Progenitor cell of endocrine pancreas (in vitro differentiated cells): ENCODE measurements at regions not wholly inside any gene's neighbourhood (a gene's known extent, or its start where the extent isn't known, plus 50 kb on each side); places are given as distances from the start of the nearest gene placed in this dataset.

Experiments used
- DNase-seq: peaks from one replicate; pipeline ENCODE4 v3.0.0; 2021; ENCODE audit warnings: low spot score; ENCODE audit not compliant: unreplicated experiment
- H3K27ac Mint-ChIP-seq: 2 replicates; pipeline ENCODE4 v1.8.0; 2021; ENCODE audit warnings: mild to moderate bottlenecking, moderate library complexity, mixed read lengths
- H3K27me3 Mint-ChIP-seq: 2 replicates; pipeline ENCODE4 v1.8.0; 2021; ENCODE audit warnings: mixed read lengths
- H3K36me3 Mint-ChIP-seq: 2 replicates; pipeline ENCODE4 v1.8.0; 2022; ENCODE audit warnings: mixed read lengths; ENCODE audit not compliant: insufficient read depth
- H3K4me1 Mint-ChIP-seq: 2 replicates; pipeline ENCODE4 v1.8.0; 2021; ENCODE audit warnings: low read depth, mixed read lengths
- H3K4me3 Mint-ChIP-seq: 2 replicates; pipeline ENCODE4 v1.8.0; 2021; ENCODE audit warnings: low read depth, mild to moderate bottlenecking, moderate library complexity, mixed read lengths
- H3K9me3 Mint-ChIP-seq: 2 replicates; pipeline ENCODE4 v1.8.0; 2021; ENCODE audit warnings: low read depth, mixed read lengths
- CTCF ChIP-seq: fragments of 200-600 bp; sonication (generic); IDR thresholded peaks from one replicate; pipeline ENCODE4 v1.5.0; 2021; ENCODE audit warnings: antibody characterized with exemption, mild to moderate bottlenecking; ENCODE audit not compliant: unreplicated experiment

GRCh38 chr5:23631302-23632045, 124.1 kb downstream of the PRDM9 start:
- DNase-seq, result no peak
- Mint-ChIP-seq H3K27me3 (no peaks in the 10 kb centered on the region), H3K36me3 (no peaks in the 10 kb centered on the region), H3K9me3 (no peaks in the 10 kb centered on the region), H3K27ac (no peak overlapping the region), H3K4me1 (no peaks in the 10 kb centered on the region), H3K4me3 (no peak overlapping the region)
- TF ChIP-seq CTCF, result no peak

GRCh38 chr5:23635938-23636337, 128.5 kb downstream of the PRDM9 start:
- Mint-ChIP-seq H3K9me3 (peaks cover under 1% of the 10 kb centered on the region), H3K27me3 (no peaks in the 10 kb centered on the region), H3K4me3 (no peak overlapping the region), H3K4me1 (no peaks in the 10 kb centered on the region), H3K27ac (no peak overlapping the region), H3K36me3 (no peaks in the 10 kb centered on the region)
- DNase-seq, result no peak
- no peak for TF ChIP-seq CTCF

- H3K36me3 Mint-ChIP-seq, result no peaks in the 10 kb centered on the region
- H3K4me1 Mint-ChIP-seq, result no peaks in the 10 kb centered on the region
- peaks cover 5% of the 10 kb centered on the region for H3K9me3 Mint-ChIP-seq
- no peak for DNase-seq
- H3K27me3 Mint-ChIP-seq, result no peaks in the 10 kb centered on the region
- no peak overlapping the region for H3K27ac Mint-ChIP-seq
- no peak overlapping the region for H3K4me3 Mint-ChIP-seq
- TF ChIP-seq CTCF, result no peak
These were observed 131.9 kb downstream of the PRDM9 start for GRCh38 chr5:23639326-23639725.

- TF ChIP-seq CTCF, result no peak
- H3K36me3 Mint-ChIP-seq, result no peaks in the 10 kb centered on the region
- H3K27ac Mint-ChIP-seq, result no peak overlapping the region
- no peak for DNase-seq
- H3K4me3 Mint-ChIP-seq, result no peak overlapping the region
- H3K9me3 Mint-ChIP-seq, result no peaks in the 10 kb centered on the region
- no peaks in the 10 kb centered on the region for H3K4me1 Mint-ChIP-seq
- H3K27me3 Mint-ChIP-seq, result no peaks in the 10 kb centered on the region
These were observed 141.2 kb downstream of the PRDM9 start for GRCh38 chr5:23648656-23649055.

- Mint-ChIP-seq H3K4me3 (no peak overlapping the region), H3K27me3 (no peaks in the 10 kb centered on the region), H3K27ac (no peak overlapping the region), H3K36me3 (no peaks in the 10 kb centered on the region), H3K9me3 (no peaks in the 10 kb centered on the region), H3K4me1 (no peaks in the 10 kb centered on the region)
- DNase-seq, result no peak
- TF ChIP-seq CTCF, result no peak
These were observed 142.2 kb downstream of the PRDM9 start for GRCh38 chr5:23649594-23649993.
